ENCODE measurements at regions not wholly inside any gene's neighbourhood (a gene's known extent, or its start where the extent isn't known, plus 50 kb on each side); places are given as distances from the start of the nearest gene placed in this dataset.
A peak's percentile ranks its signal among the peaks of the same experiment; 100 is the strongest.
"Not testable (repeated sequence)": the region's sequence is repeated elsewhere in the genome, so short reads cannot be mapped to it uniquely, and the experiment has no call there.

- H3K4me1 Mint-ChIP-seq (ENCODE audit: low read depth): no peaks in the 10 kb centered on the region
- H3K27ac Mint-ChIP-seq (ENCODE audit: unreplicated experiment): no peak overlapping the region
- no peaks in the 10 kb centered on the region for H3K36me3 Mint-ChIP-seq (ENCODE audit: low read depth)
- H3K4me3 Mint-ChIP-seq (ENCODE audit: unreplicated experiment): no peak overlapping the region
- DNase-seq (ENCODE audit: low spot score): no peak
- peaks cover 10% of the 10 kb centered on the region for H3K9me3 Mint-ChIP-seq (ENCODE audit: low read depth)
- H3K27me3 Mint-ChIP-seq (ENCODE audit: low read depth): no peaks in the 10 kb centered on the region
- TF ChIP-seq, protein P1, sequence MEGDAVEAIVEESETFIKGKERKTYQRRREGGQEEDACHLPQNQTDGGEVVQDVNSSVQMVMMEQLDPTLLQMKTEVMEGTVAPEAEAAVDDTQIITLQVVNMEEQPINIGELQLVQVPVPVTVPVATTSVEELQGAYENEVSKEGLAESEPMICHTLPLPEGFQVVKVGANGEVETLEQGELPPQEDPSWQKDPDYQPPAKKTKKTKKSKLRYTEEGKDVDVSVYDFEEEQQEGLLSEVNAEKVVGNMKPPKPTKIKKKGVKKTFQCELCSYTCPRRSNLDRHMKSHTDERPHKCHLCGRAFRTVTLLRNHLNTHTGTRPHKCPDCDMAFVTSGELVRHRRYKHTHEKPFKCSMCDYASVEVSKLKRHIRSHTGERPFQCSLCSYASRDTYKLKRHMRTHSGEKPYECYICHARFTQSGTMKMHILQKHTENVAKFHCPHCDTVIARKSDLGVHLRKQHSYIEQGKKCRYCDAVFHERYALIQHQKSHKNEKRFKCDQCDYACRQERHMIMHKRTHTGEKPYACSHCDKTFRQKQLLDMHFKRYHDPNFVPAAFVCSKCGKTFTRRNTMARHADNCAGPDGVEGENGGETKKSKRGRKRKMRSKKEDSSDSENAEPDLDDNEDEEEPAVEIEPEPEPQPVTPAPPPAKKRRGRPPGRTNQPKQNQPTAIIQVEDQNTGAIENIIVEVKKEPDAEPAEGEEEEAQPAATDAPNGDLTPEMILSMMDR (IDR thresholded peaks at IDR 0.05): no peak
These were observed 140.0 kb upstream of the BCOR start for GRCh38 chrX:40237731-40238178.

- Mint-ChIP-seq H3K27ac (ENCODE audit: unreplicated experiment) (no peak overlapping the region), H3K4me1 (ENCODE audit: low read depth) (no peaks in the 10 kb centered on the region), H3K27me3 (ENCODE audit: low read depth) (no peaks in the 10 kb centered on the region), H3K4me3 (ENCODE audit: unreplicated experiment) (no peak overlapping the region), H3K36me3 (ENCODE audit: low read depth) (no peaks in the 10 kb centered on the region), H3K9me3 (ENCODE audit: low read depth) (peaks cover 6% of the 10 kb centered on the region)
- TF ChIP-seq, protein P1 (IDR thresholded peaks at IDR 0.05): no peak
- no peak for DNase-seq (ENCODE audit: low spot score)
These were observed 132.9 kb upstream of the BCOR start for GRCh38 chrX:40230646-40231045.

- peaks cover 18% of the 10 kb centered on the region for H3K9me3 Mint-ChIP-seq (ENCODE audit: low read depth)
- H3K27me3 Mint-ChIP-seq (ENCODE audit: low read depth): no peaks in the 10 kb centered on the region
- H3K4me3 Mint-ChIP-seq (ENCODE audit: unreplicated experiment): no peak overlapping the region
- no peak for DNase-seq (ENCODE audit: low spot score)
- H3K27ac Mint-ChIP-seq (ENCODE audit: unreplicated experiment): no peak overlapping the region
- H3K4me1 Mint-ChIP-seq (ENCODE audit: low read depth): no peaks in the 10 kb centered on the region
- H3K36me3 Mint-ChIP-seq (ENCODE audit: low read depth): no peaks in the 10 kb centered on the region
- TF ChIP-seq, protein P1 (IDR thresholded peaks at IDR 0.05): no peak
These were observed 129.4 kb upstream of the BCOR start for GRCh38 chrX:40227125-40227524.

DNA sequence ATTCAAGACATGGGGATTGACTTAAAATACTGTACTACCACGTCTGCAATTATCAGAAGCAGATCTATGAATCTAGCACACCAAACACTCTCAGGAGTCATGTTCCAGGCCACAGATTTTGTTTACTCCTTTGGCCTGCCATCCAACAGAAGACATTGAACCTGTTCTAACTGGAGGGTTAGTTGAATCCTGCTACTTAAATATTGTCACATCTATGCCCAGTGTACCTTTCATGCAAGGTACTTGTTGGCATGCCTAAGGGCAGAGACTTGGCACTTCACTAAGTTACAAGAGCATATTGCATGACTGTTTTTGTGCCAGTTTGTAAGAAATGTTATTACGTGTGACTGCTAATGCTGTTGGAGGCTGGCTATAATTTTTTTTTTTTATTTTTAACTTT, 126.9 kb upstream of the BCOR start:
- H3K9me3 Mint-ChIP-seq (ENCODE audit: low read depth): peaks cover 17% of the 10 kb centered on the region
- DNase-seq (ENCODE audit: low spot score): no peak
- no peaks in the 10 kb centered on the region for H3K36me3 Mint-ChIP-seq (ENCODE audit: low read depth)
- H3K27ac Mint-ChIP-seq (ENCODE audit: unreplicated experiment): no peak overlapping the region
- H3K27me3 Mint-ChIP-seq (ENCODE audit: low read depth): no peaks in the 10 kb centered on the region
- TF ChIP-seq, protein P1 (IDR thresholded peaks at IDR 0.05): no peak
- H3K4me1 Mint-ChIP-seq (ENCODE audit: low read depth): no peaks in the 10 kb centered on the region
- no peak overlapping the region for H3K4me3 Mint-ChIP-seq (ENCODE audit: unreplicated experiment)

DNA sequence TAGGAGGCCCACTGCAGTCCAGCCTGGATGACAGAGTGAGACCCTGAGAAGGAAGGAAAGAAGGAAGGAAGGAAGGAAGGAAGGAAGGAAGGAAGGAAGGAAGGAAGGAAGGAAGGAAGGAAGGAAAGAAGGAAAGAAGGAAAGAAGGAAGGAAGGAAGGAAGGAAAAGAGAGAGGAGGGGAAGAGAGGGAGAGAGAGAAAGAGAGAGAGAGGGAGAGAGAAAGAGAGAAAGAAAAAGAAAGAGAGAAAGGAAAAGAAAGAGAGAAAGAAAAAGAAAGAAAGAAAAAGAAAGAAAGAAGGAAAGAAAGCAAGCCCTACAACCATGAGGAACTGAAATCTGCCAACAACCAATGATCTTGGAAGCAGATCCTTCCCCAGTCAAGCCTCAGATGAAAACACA, 124.9 kb upstream of the BCOR start:
- peaks cover 17% of the 10 kb centered on the region for H3K9me3 Mint-ChIP-seq (ENCODE audit: low read depth)
- H3K27me3 Mint-ChIP-seq (ENCODE audit: low read depth); H3K27ac Mint-ChIP-seq (ENCODE audit: unreplicated experiment); H3K4me3 Mint-ChIP-seq (ENCODE audit: unreplicated experiment); H3K36me3 Mint-ChIP-seq (ENCODE audit: low read depth); H3K4me1 Mint-ChIP-seq (ENCODE audit: low read depth); DNase-seq (ENCODE audit: low spot score): not testable (repeated sequence)

DNA sequence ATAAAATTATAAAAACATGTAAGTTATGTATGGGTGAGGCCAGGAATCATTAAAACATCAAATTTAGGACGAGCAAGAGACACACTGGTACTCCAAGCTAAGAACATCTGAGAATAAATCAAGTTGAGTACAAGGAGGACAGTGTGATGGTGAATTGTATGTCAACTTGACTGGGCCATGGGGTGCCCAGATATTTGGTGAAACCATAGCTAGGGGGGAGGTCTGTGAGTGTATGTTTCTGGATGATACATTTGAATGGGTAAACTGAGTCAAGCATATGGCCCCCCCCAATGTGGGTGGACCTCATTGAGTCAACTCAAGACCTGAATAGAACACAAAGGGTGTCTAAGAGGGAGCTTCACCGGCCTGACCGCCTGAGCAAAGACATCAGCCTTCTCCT, 115.3 kb upstream of the BCOR start:
- TF ChIP-seq, protein P1 (IDR thresholded peaks at IDR 0.05): no peak
- no peak overlapping the region for H3K4me3 Mint-ChIP-seq (ENCODE audit: unreplicated experiment)
- no peaks in the 10 kb centered on the region for H3K27me3 Mint-ChIP-seq (ENCODE audit: low read depth)
- H3K27ac Mint-ChIP-seq (ENCODE audit: unreplicated experiment): no peak overlapping the region
- H3K9me3 Mint-ChIP-seq (ENCODE audit: low read depth): peaks cover 12% of the 10 kb centered on the region
- H3K4me1 Mint-ChIP-seq (ENCODE audit: low read depth): no peaks in the 10 kb centered on the region
- H3K36me3 Mint-ChIP-seq (ENCODE audit: low read depth): no peaks in the 10 kb centered on the region
- DNase-seq (ENCODE audit: low spot score): peak; percentile 27
